GM12878 (cell line): ENCODE measurements at regions not wholly inside any gene's neighbourhood (a gene's known extent, or its start where the extent isn't known, plus 50 kb on each side); places are given as distances from the start of the nearest gene placed in this dataset.

Experiments
- ATAC-seq: fragments of 200-7000 bp; cut with Tn5 transposase; 3 replicates; pipeline ENCODE4 v1.9.1; 2020; ENCODE audit warnings: mild to moderate bottlenecking, moderate library complexity
- BruUV-seq: library from RNA; stranded (reverse); fragments of 400-500 nt; replicated peaks from 2 replicates; lab custom pipeline; 2021; lab: Mats Ljungman, UMichigan
- CTCF ChIA-PET: fragments of 300-600 bp; sonication (Branson Sonifier 250); formaldehyde crosslinking; extraction: SDS; loops from one replicate; lab custom pipeline; 2021; ENCODE audit warnings: inconsistent platforms; lab: Yijun Ruan, JAX
- POLR2A ChIA-PET: fragments of 350-600 bp; formaldehyde crosslinking; extraction: SDS; loops from one replicate; lab custom pipeline; 2021; ENCODE audit warnings: inconsistent platforms; lab: Charles Lee
- RAD21 ChIA-PET: fragments of 300-600 bp; sonication (Branson Sonifier 250); formaldehyde crosslinking; loops from one replicate; lab custom pipeline; 2023; ENCODE audit warnings: antibody characterized with exemption; ENCODE audit not compliant: unreplicated experiment; lab: Charles Lee
- SMC1A ChIA-PET: fragments of 300-600 bp; sonication (Branson Sonifier 250); formaldehyde crosslinking; loops from one replicate; lab custom pipeline; 2023; ENCODE audit not compliant: unreplicated experiment, uncharacterized antibody; lab: Charles Lee
- DNase-seq: peaks from one replicate; pipeline ENCODE4 v3.0.0-alpha.2; 2011; ENCODE audit warnings: low read depth, low spot score
- FAIRE-seq: peaks from 3 replicates; lab custom pipeline; 2011; peaks lifted over from hg19 to GRCh38; lab: Jason Lieb, UNC
- H2AFZ ChIP-seq: 2 replicates; pipeline ENCODE4 v1.6.0; 2011; ENCODE audit warnings: low read depth, low read length, control low read depth; ENCODE audit not compliant: control insufficient read depth
- H3K27ac ChIP-seq: 2 replicates; pipeline ENCODE4 v1.5.1; 2011; ENCODE audit warnings: control low read depth; ENCODE audit not compliant: control insufficient read depth, insufficient read depth
- H3K27me3 ChIP-seq, 2 experiments: replicated peaks in 1 of 2; 2 replicates each; pipeline versions ENCODE4 v1.6.0 to v1.6.1; 2011; ENCODE audit warnings: low read length in 1 of 2; ENCODE audit not compliant: control insufficient read depth in 2 of 2, insufficient read depth in 2 of 2
- H3K36me3 ChIP-seq, 2 experiments: 2 replicates each; pipeline ENCODE4 v1.5.1; 2011; ENCODE audit warnings: low read length in 1 of 2; ENCODE audit not compliant: control insufficient read depth in 2 of 2, insufficient read depth in 2 of 2
- H3K4me1 ChIP-seq: 2 replicates; pipeline ENCODE4 v1.6.1; 2011; ENCODE audit warnings: mild to moderate bottlenecking, low read length, moderate library complexity, mixed read lengths; ENCODE audit not compliant: control insufficient read depth, insufficient read depth
- H3K4me2 ChIP-seq: 2 replicates; pipeline ENCODE4 v1.6.0; 2011; ENCODE audit warnings: control low read depth; ENCODE audit not compliant: control insufficient read depth, insufficient read depth
- H3K4me3 ChIP-seq: fragments of 200-600 bp; sonication (generic); 2 replicates; pipeline ENCODE4 v1.5.1; 2016
- H3K79me2 ChIP-seq: 2 replicates; pipeline ENCODE4 v1.6.0; 2011; ENCODE audit warnings: low read length; ENCODE audit not compliant: control insufficient read depth, insufficient read depth
- H3K9ac ChIP-seq: 2 replicates; pipeline ENCODE4 v1.8.0; 2011; ENCODE audit warnings: low read length, control low read depth, mixed read lengths; ENCODE audit not compliant: control insufficient read depth, insufficient read depth
- H3K9me3 ChIP-seq: replicated peaks from 3 replicates; pipeline ENCODE4 v1.5.1; 2011; ENCODE audit warnings: mild to moderate bottlenecking, low read length; ENCODE audit not compliant: control insufficient read depth, insufficient read depth
- H4K20me1 ChIP-seq: 2 replicates; pipeline ENCODE4 v1.6.0; 2011; ENCODE audit not compliant: control insufficient read depth, insufficient read depth
- ATF7 ChIP-seq: fragments of 450-650 bp; IDR thresholded peaks from 2 replicates; pipeline ENCODE4 v1.6.1; 2016; ENCODE audit warnings: low read depth, mild to moderate bottlenecking
- CBFB ChIP-seq: IDR thresholded peaks from 2 replicates; pipeline ENCODE4 v1.6.1; 2016; ENCODE audit warnings: antibody characterized with exemption, low read depth
- ETV6 ChIP-seq, 2 experiments: fragments of 450-650 bp in 1 of 2; IDR thresholded peaks in 1 of 2; conservative IDR thresholded peaks in 1 of 2; 2 replicates each; pipeline ENCODE4 v1.6.1; 2014; ENCODE audit warnings: antibody characterized with exemption in 1 of 2, borderline replicate concordance in 1 of 2, low read depth in 1 of 2, mild to moderate bottlenecking in 1 of 2, moderate library complexity in 1 of 2
- RAD21 ChIP-seq: IDR thresholded peaks from 2 replicates; pipeline ENCODE4 v1.6.1; 2011; ENCODE audit warnings: mild to moderate bottlenecking, low read depth, low read length, moderate library complexity; ENCODE audit not compliant: insufficient read depth
- RBBP5 ChIP-seq: fragments of 200-600 bp; sonication (generic); conservative IDR thresholded peaks from 2 replicates; pipeline ENCODE4 v1.6.1; 2016
- TARDBP ChIP-seq: IDR thresholded peaks from 2 replicates; pipeline ENCODE4 v1.6.1; 2016; ENCODE audit warnings: borderline replicate concordance
- ZBED1 ChIP-seq: IDR thresholded peaks from 2 replicates; pipeline ENCODE4 v1.6.1; 2016; ENCODE audit warnings: borderline replicate concordance
- WGBS: methylation state at CpG from one replicate; pipeline ENCODE4 v1.1.6; 2016; ENCODE audit warnings: low lambda C conversion rate; ENCODE audit not compliant: insufficient replicate concordance, insufficient coverage; ENCODE audit errors: missing lambda C conversion rate; 5-methylcytosine and 5-hydroxymethylcytosine counted together
- in situ Hi-C: fragments of 300-500 bp; cut with MboI; formaldehyde crosslinking; loops from 9 replicates; pipeline ENCODE4 v1.14.3; 2018; ENCODE audit warnings: mixed read lengths
- intact Hi-C: fragments of 100-400 bp; cut with micrococcal nuclease; formaldehyde crosslinking; loops from one replicate; pipeline ENCODE4 v1.14.2; 2022; ENCODE audit not compliant: unreplicated experiment
- TF ChIP-seq, protein P1 (sequence below): fragments of 450-650 bp; IDR thresholded peaks from 2 replicates; pipeline ENCODE4 v1.6.1; 2018; ENCODE audit warnings: borderline replicate concordance, mild to moderate bottlenecking; ENCODE audit not compliant: partially characterized antibody
- TF ChIP-seq, protein P2 (sequence below): fragments of 450-650 bp; formaldehyde crosslinking; IDR thresholded peaks from 2 replicates; pipeline ENCODE4 v1.4.0; 2022; ENCODE audit warnings: mild to moderate bottlenecking, moderate library complexity
- TF ChIP-seq, protein P3 (sequence below): IDR thresholded peaks from 2 replicates; pipeline ENCODE4 v1.6.1; 2012; ENCODE audit warnings: low read depth, low read length, improper control_type of control experiment

DNA sequence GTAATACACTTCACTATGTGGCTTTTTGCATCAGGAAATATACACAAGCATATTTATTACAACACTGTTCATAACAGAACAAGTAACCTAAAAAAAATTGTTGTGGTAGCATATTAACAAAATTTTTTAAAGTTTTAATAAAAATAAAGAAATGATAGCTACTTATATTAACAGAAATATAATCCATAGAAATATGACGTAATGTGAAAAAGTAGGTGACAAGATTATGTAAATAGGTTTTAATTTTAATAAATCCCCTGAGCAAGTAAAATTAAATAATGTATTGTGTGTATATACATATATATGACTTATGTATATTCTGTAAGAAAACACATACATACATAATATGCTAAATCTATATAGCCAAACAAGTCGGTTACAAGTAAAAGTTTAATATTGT, 359.9 kb downstream of the SEC16B start:
- H3K27me3 ChIP-seq: no peaks in the 10 kb centered on the region
- ChIA-PET RAD21 (interaction anchor here (1.1 kb wide), 1 partner anchor 42 kb away, joined by 3 read pairs; no protein-coding TSS in a partner anchor), SMC1A (interaction anchor here (0.7 to 2.2 kb wide), 2 partner anchors 17 to 861 kb away, joined by 3 to 6 read pairs; no protein-coding TSS in a partner anchor), POLR2A (no interaction called here), CTCF (no interaction called here)
- no peak overlapping the region for H2AFZ ChIP-seq
- no peaks in the 10 kb centered on the region for H3K9me3 ChIP-seq
- no peak overlapping the region for H3K9ac ChIP-seq
- WGBS: 2% methylated on average over 2 of the region's 2 CpGs
- no TSS peak for BruUV-seq
- no peaks in the 10 kb centered on the region for H3K79me2 ChIP-seq
- H4K20me1 ChIP-seq: no peaks in the 10 kb centered on the region
- DNase-seq (no peak), FAIRE-seq (no peak), ATAC-seq (no peak)
- H3K36me3 ChIP-seq: no peaks in the 10 kb centered on the region
- in situ Hi-C loops (no loop called here), intact Hi-C loops (no loop called here)
- no peaks in the 10 kb centered on the region for H3K4me1 ChIP-seq
- H3K4me3 ChIP-seq: no peak overlapping the region
- TF ChIP-seq ATF7 (peak; percentile 42; the same call in 1 of the 2 replicates), ETV6 (conservative IDR thresholded peaks at IDR 0.05 in 1 of 2, IDR thresholded peaks at IDR 0.05 in 1 of 2; ENCODE audit: borderline replicate concordance in 1 of 2, low read depth in 1 of 2) (no peak)
- no peak overlapping the region for H3K4me2 ChIP-seq
- no peak overlapping the region for H3K27ac ChIP-seq

DNA sequence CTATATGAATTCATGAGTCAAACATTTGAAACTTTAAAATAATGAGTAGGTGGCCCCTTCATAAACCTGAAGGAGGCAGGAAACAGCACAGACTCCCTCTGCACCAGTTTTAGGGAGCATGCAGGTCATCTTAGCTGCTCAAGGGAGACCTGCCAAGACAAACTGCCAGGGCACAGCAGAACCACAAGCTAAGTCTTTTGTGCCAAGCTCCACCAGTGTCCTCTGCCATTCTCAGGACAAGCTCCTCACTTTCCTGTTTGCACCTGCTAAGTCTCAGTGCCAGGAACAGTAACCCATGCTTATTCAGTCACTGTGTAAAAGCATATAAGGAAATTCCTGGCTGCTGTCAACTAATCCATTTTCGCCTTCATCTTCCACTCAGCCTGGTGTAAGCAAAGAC, 368.9 kb downstream of the SEC16B start:
- ChIA-PET SMC1A (interaction anchor here (0.6 to 1.6 kb wide), 3 partner anchors 13 to 177 kb away, joined by 3 to 4 read pairs (median 3); no protein-coding TSS in a partner anchor), POLR2A (no interaction called here), CTCF (interaction anchor here (1.1 kb wide), 1 partner anchor 17 kb away, joined by 3 read pairs; no protein-coding TSS in a partner anchor), RAD21 (no interaction called here)
- no peaks in the 10 kb centered on the region for H4K20me1 ChIP-seq
- no peak overlapping the region for H3K4me3 ChIP-seq
- H3K79me2 ChIP-seq: no peaks in the 10 kb centered on the region
- BruUV-seq: no TSS peak
- H3K9me3 ChIP-seq: no peaks in the 10 kb centered on the region
- no peaks in the 10 kb centered on the region for H3K36me3 ChIP-seq
- intact Hi-C loops: no loop called here
- FAIRE-seq (no peak), ATAC-seq (no peak), DNase-seq (no peak)
- no peak overlapping the region for H3K27ac ChIP-seq
- no peaks in the 10 kb centered on the region for H3K4me1 ChIP-seq
- whole genome bisulfite sequencing: 0% methylated on average over 1 of the region's 1 CpG
- no peak overlapping the region for H3K4me2 ChIP-seq
- no peaks in the 10 kb centered on the region for H3K27me3 ChIP-seq
- H3K9ac ChIP-seq: no peak overlapping the region
- in situ Hi-C loops: no loop called here
- no peak overlapping the region for H2AFZ ChIP-seq
- TF ChIP-seq, protein P1, sequence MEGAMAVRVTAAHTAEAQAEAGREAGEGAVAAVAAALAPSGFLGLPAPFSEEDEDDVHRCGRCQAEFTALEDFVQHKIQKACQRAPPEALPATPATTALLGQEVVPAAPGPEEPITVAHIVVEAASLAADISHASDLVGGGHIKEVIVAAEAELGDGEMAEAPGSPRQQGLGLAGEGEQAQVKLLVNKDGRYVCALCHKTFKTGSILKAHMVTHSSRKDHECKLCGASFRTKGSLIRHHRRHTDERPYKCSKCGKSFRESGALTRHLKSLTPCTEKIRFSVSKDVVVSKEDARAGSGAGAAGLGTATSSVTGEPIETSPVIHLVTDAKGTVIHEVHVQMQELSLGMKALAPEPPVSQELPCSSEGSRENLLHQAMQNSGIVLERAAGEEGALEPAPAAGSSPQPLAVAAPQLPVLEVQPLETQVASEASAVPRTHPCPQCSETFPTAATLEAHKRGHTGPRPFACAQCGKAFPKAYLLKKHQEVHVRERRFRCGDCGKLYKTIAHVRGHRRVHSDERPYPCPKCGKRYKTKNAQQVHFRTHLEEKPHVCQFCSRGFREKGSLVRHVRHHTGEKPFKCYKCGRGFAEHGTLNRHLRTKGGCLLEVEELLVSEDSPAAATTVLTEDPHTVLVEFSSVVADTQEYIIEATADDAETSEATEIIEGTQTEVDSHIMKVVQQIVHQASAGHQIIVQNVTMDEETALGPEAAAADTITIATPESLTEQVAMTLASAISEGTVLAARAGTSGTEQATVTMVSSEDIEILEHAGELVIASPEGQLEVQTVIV: no peak
- TF ChIP-seq CBFB: no peak
- TF ChIP-seq RAD21: no peak
- TF ChIP-seq TARDBP: no peak
- TF ChIP-seq, protein P2, sequence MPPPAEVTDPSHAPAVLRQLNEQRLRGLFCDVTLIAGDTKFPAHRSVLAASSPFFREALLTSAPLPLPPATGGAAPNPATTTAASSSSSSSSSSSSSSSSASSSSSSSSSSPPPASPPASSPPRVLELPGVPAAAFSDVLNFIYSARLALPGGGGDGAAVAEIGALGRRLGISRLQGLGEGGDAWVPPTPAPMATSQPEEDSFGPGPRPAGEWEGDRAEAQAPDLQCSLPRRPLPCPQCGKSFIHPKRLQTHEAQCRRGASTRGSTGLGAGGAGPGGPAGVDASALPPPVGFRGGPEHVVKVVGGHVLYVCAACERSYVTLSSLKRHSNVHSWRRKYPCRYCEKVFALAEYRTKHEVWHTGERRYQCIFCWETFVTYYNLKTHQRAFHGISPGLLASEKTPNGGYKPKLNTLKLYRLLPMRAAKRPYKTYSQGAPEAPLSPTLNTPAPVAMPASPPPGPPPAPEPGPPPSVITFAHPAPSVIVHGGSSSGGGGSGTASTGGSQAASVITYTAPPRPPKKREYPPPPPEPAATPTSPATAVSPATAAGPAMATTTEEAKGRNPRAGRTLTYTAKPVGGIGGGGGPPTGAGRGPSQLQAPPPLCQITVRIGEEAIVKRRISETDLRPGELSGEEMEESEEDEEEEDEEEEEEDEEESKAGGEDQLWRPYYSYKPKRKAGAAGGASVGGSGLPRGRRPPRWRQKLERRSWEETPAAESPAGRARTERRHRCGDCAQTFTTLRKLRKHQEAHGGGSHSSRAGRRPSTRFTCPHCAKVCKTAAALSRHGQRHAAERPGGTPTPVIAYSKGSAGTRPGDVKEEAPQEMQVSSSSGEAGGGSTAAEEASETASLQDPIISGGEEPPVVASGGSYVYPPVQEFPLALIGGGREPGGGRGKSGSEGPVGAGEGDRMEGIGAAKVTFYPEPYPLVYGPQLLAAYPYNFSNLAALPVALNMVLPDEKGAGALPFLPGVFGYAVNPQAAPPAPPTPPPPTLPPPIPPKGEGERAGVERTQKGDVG: no peak
- TF ChIP-seq, protein P3, sequence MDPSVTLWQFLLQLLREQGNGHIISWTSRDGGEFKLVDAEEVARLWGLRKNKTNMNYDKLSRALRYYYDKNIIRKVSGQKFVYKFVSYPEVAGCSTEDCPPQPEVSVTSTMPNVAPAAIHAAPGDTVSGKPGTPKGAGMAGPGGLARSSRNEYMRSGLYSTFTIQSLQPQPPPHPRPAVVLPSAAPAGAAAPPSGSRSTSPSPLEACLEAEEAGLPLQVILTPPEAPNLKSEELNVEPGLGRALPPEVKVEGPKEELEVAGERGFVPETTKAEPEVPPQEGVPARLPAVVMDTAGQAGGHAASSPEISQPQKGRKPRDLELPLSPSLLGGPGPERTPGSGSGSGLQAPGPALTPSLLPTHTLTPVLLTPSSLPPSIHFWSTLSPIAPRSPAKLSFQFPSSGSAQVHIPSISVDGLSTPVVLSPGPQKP: no peak
- no peak for TF ChIP-seq RBBP5
- TF ChIP-seq ZBED1: no peak
